SU-DHL-6 (cell line): ENCODE measurements at regions not wholly inside any gene's neighbourhood (a gene's known extent, or its start where the extent isn't known, plus 50 kb on each side); places are given as distances from the start of the nearest gene placed in this dataset.

Experiments
- H2AFZ ChIP-seq: fragments of 200-600 bp; sonication (generic); 2 replicates; pipeline ENCODE4 v1.6.1; 2014; ENCODE audit warnings: low read depth, mild to moderate bottlenecking, moderate library complexity, mixed read lengths, antibody characterized with exemption, low read length; ENCODE audit not compliant: severe bottlenecking
- H3F3A ChIP-seq: fragments of 200-600 bp; shearing (Covaris generic); 2 replicates; pipeline ENCODE4 v1.6.0; 2016; ENCODE audit warnings: antibody characterized with exemption, mild to moderate bottlenecking; ENCODE audit not compliant: insufficient read depth
- H3K27ac ChIP-seq: fragments of 200-600 bp; sonication (generic); 2 replicates; pipeline ENCODE4 v1.5.1; 2016; ENCODE audit warnings: low read depth, mild to moderate bottlenecking, low read length, moderate library complexity, mixed read lengths
- H3K27me3 ChIP-seq: fragments of 200-600 bp; sonication (generic), shearing (Covaris generic); 2 replicates; pipeline ENCODE4 v1.6.0; 2014; ENCODE audit warnings: mild to moderate bottlenecking, low read length
- H3K36me3 ChIP-seq: fragments of 200-600 bp; sonication (generic); 2 replicates; pipeline ENCODE4 v1.6.1; 2014; ENCODE audit warnings: mild to moderate bottlenecking, low read length, mixed read lengths
- H3K4me2 ChIP-seq: fragments of 300-600, 200-600 bp; shearing (Covaris generic), sonication (generic); 2 replicates; pipeline ENCODE4 v1.6.0; 2014; ENCODE audit warnings: low read length, low read depth, mild to moderate bottlenecking; ENCODE audit not compliant: poor library complexity, severe bottlenecking
- H3K4me3 ChIP-seq: fragments of 200-600 bp; sonication (generic); 2 replicates; pipeline ENCODE4 v1.5.1; 2014; ENCODE audit warnings: antibody characterized with exemption, low read length, mild to moderate bottlenecking, mixed read lengths; ENCODE audit not compliant: insufficient read depth, poor library complexity, severe bottlenecking
- H3K79me2 ChIP-seq: fragments of 200-600 bp; sonication (generic); 2 replicates; pipeline ENCODE4 v1.6.1; 2014; ENCODE audit warnings: mild to moderate bottlenecking, low read length, moderate library complexity; ENCODE audit not compliant: insufficient read depth
- H3K9ac ChIP-seq: fragments of 200-600 bp; sonication (generic); 2 replicates; pipeline ENCODE4 v1.7.0; 2014; ENCODE audit warnings: mild to moderate bottlenecking, low read length
- H3K9me2 ChIP-seq: fragments of 200-600 bp; sonication (generic); replicated peaks from 2 replicates; pipeline ENCODE4 v1.6.1; 2014; ENCODE audit warnings: low read length; ENCODE audit not compliant: insufficient read depth
- H3K9me3 ChIP-seq: fragments of 200-600 bp; sonication (generic); 2 replicates; pipeline ENCODE4 v1.6.1; 2014; ENCODE audit warnings: low read length, mixed read lengths; ENCODE audit not compliant: insufficient read depth
- H4K20me1 ChIP-seq: fragments of 200-600 bp; sonication (generic); 2 replicates; pipeline ENCODE4 v1.6.1; 2014; ENCODE audit warnings: low read depth, mild to moderate bottlenecking, antibody characterized with exemption, low read length, moderate library complexity, mixed read lengths
- EZH2phosphoT487 ChIP-seq: fragments of 200-600 bp; sonication (generic), shearing (Covaris generic); conservative IDR thresholded peaks from 2 replicates; pipeline ENCODE4 v1.6.1; 2018; ENCODE audit warnings: mild to moderate bottlenecking, antibody characterized with exemption, low read length, moderate library complexity, mixed read lengths
- TF ChIP-seq, protein P1 (sequence below): fragments of 200-600 bp; sonication (generic); IDR thresholded peaks from one replicate; pipeline ENCODE4 v1.5.1; 2017; ENCODE audit warnings: antibody characterized with exemption, mild to moderate bottlenecking, low read length, moderate library complexity; ENCODE audit not compliant: insufficient read depth, poor library complexity, severe bottlenecking

GRCh38 chr2:150586858-150587257 lies 99.4 kb upstream of the RND3 start:
- Histone ChIP-seq H3F3A (no peaks in the 10 kb centered on the region), H2AFZ (no peak overlapping the region), H3K36me3 (no peaks in the 10 kb centered on the region), H3K4me2 (no peak overlapping the region), H4K20me1 (no peaks in the 10 kb centered on the region), H3K79me2 (no peaks in the 10 kb centered on the region), H3K9me3 (no peaks in the 10 kb centered on the region), H3K27ac (no peak overlapping the region), H3K4me3 (no peak overlapping the region), H3K27me3 (no peaks in the 10 kb centered on the region), H3K9ac (no peak overlapping the region), H3K9me2 (no peaks in the 10 kb centered on the region)
- TF ChIP-seq, protein P1, sequence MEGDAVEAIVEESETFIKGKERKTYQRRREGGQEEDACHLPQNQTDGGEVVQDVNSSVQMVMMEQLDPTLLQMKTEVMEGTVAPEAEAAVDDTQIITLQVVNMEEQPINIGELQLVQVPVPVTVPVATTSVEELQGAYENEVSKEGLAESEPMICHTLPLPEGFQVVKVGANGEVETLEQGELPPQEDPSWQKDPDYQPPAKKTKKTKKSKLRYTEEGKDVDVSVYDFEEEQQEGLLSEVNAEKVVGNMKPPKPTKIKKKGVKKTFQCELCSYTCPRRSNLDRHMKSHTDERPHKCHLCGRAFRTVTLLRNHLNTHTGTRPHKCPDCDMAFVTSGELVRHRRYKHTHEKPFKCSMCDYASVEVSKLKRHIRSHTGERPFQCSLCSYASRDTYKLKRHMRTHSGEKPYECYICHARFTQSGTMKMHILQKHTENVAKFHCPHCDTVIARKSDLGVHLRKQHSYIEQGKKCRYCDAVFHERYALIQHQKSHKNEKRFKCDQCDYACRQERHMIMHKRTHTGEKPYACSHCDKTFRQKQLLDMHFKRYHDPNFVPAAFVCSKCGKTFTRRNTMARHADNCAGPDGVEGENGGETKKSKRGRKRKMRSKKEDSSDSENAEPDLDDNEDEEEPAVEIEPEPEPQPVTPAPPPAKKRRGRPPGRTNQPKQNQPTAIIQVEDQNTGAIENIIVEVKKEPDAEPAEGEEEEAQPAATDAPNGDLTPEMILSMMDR = no peak
- TF ChIP-seq EZH2phosphoT487 = no peak

- TF ChIP-seq, protein P1 = no peak
- no peak for TF ChIP-seq EZH2phosphoT487
- Histone ChIP-seq H3K27ac (no peak overlapping the region), H3F3A (no peaks in the 10 kb centered on the region), H4K20me1 (no peaks in the 10 kb centered on the region), H3K27me3 (no peaks in the 10 kb centered on the region), H3K79me2 (no peaks in the 10 kb centered on the region), H3K9me2 (no peaks in the 10 kb centered on the region), H3K36me3 (no peaks in the 10 kb centered on the region), H3K9ac (no peak overlapping the region), H2AFZ (no peak overlapping the region), H3K9me3 (no peaks in the 10 kb centered on the region), H3K4me3 (no peak overlapping the region), H3K4me2 (no peak overlapping the region)
Observed at GRCh38 chr2:150585221-150585971, 97.9 kb upstream of the RND3 start.

DNA sequence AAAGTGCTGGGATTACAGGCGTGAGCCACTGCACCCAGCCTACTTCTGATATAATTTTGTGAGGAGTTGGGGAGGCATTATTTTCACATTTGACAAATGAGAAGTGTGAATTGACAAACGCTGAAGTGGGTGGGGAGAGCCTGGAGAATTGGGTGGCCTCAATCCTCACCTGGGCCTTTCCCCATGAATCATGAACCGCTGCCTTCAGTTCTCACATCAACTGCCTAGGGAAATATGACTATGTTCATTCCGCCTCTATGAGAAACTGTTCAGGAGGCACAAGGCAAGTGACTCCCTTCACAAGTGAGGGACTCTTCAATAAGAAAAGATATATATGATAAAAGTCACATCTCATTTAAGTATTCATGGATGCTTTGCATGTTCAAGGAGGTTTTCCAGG lies 96.6 kb upstream of the RND3 start:
- Histone ChIP-seq H3K27me3 (no peaks in the 10 kb centered on the region), H3K27ac (no peak overlapping the region), H3K9ac (no peak overlapping the region), H3K4me2 (no peak overlapping the region), H4K20me1 (no peaks in the 10 kb centered on the region), H2AFZ (no peak overlapping the region), H3K4me3 (no peak overlapping the region), H3F3A (no peaks in the 10 kb centered on the region), H3K36me3 (no peaks in the 10 kb centered on the region), H3K9me2 (no peaks in the 10 kb centered on the region), H3K9me3 (no peaks in the 10 kb centered on the region; the same call in 1 of the 2 replicates), H3K79me2 (no peaks in the 10 kb centered on the region)
- TF ChIP-seq, protein P1 = no peak
- no peak for TF ChIP-seq EZH2phosphoT487
